Stimulated activated CD8-positive, alpha-beta memory T cell treated with anti-CD3 and anti-CD28 coated beads, Interleukin-15, amount 100 ng/mL, for 24 hours (primary cell): ENCODE measurements at regions not wholly inside any gene's neighbourhood (a gene's known extent, or its start where the extent isn't known, plus 50 kb on each side); places are given as distances from the start of the nearest gene placed in this dataset.
"Not testable (repeated sequence)": the region's sequence is repeated elsewhere in the genome, so short reads cannot be mapped to it uniquely, and the experiment has no call there.

ENCODE experiments used
- DNase-seq: peaks from one replicate; pipeline ENCODE4 v3.0.0-alpha.2; 2020; ENCODE audit warnings: low read depth

GRCh38 chr6:164695896-164696295 lies 613.5 kb downstream of the C6orf118 start:
- DNase-seq = no peak

- no peak for DNase-seq
Measured at GRCh38 chr6:164694386-164694785, 615.0 kb downstream of the C6orf118 start.

- no peak for DNase-seq
Measured at GRCh38 chr6:164693944-164694343, 615.5 kb downstream of the C6orf118 start.

- no peak for DNase-seq
Measured at GRCh38 chr6:164692772-164693510, 616.5 kb downstream of the C6orf118 start.

- DNase-seq = no peak
Measured at GRCh38 chr6:164690702-164691500, 618.5 kb downstream of the C6orf118 start.

- DNase-seq = no peak
Measured at GRCh38 chr6:164690241-164690640, 619.2 kb downstream of the C6orf118 start.

GRCh38 chr6:164665328-164665727 lies 644.1 kb downstream of the C6orf118 start:
- no peak for DNase-seq

GRCh38 chr6:164663634-164664033 lies 645.8 kb downstream of the C6orf118 start:
- DNase-seq = no peak

GRCh38 chr6:164661716-164662115 lies 647.7 kb downstream of the C6orf118 start:
- no peak for DNase-seq

- DNase-seq = no peak
Measured at GRCh38 chr6:164660781-164661180, 648.6 kb downstream of the C6orf118 start.

GRCh38 chr6:164640956-164641355 lies 668.4 kb downstream of the C6orf118 start:
- DNase-seq = no peak

GRCh38 chr6:164628302-164628931 lies 681.0 kb downstream of the C6orf118 start:
- no peak for DNase-seq

GRCh38 chr6:164616917-164617524 lies 692.4 kb downstream of the C6orf118 start:
- DNase-seq = no peak

- no peak for DNase-seq
Measured at GRCh38 chr6:164612751-164613150, 696.7 kb downstream of the C6orf118 start.

GRCh38 chr6:164610859-164611258 lies 698.5 kb downstream of the C6orf118 start:
- not testable (repeated sequence) for DNase-seq

GRCh38 chr6:164602415-164602814 lies 707.0 kb downstream of the C6orf118 start:
- not testable (repeated sequence) for DNase-seq

- DNase-seq = no peak
Measured at GRCh38 chr6:164581563-164581962, 727.8 kb downstream of the C6orf118 start.

GRCh38 chr6:164579035-164579434 lies 730.4 kb downstream of the C6orf118 start:
- no peak for DNase-seq

- DNase-seq = no peak
Measured at GRCh38 chr6:164578616-164579015, 730.8 kb downstream of the C6orf118 start.

GRCh38 chr6:164570801-164571200 lies 738.6 kb downstream of the C6orf118 start:
- no peak for DNase-seq

GRCh38 chr6:164569509-164569908 lies 739.9 kb downstream of the C6orf118 start:
- DNase-seq = no peak

GRCh38 chr6:164563924-164564323 lies 745.5 kb downstream of the C6orf118 start:
- no peak for DNase-seq
